K562 (cell line): ENCODE measurements at regions not wholly inside any gene's neighbourhood (a gene's known extent, or its start where the extent isn't known, plus 50 kb on each side); places are given as distances from the start of the nearest gene placed in this dataset.

Experiments
- CTBP1 ChIP-seq: fragments of 450-650 bp; IDR thresholded peaks from 2 replicates; pipeline ENCODE4 v1.6.1; 2016; ENCODE audit warnings: borderline replicate concordance
- GMEB1 ChIP-seq: fragments of 250-450 bp; sonication (Bioruptor Pico); IDR thresholded peaks from 2 replicates; pipeline ENCODE4 v1.4.0; 2020; ENCODE audit warnings: mild to moderate bottlenecking
- HMGN3 ChIP-seq: IDR thresholded peaks from 2 replicates; pipeline ENCODE4 v1.6.1; 2011; ENCODE audit warnings: borderline replicate concordance, low read depth, mild to moderate bottlenecking, mixed read lengths, low read length; ENCODE audit not compliant: insufficient read length; ENCODE audit errors: extremely low read depth
- ZBTB40 ChIP-seq, 2 experiments: fragments of 450-650 bp in 1 of 2; sonication (generic) in 1 of 2; formaldehyde crosslinking in 1 of 2; IDR thresholded peaks; 2 replicates each; pipeline versions ENCODE4 v1.7.1 to v1.9.0; 2016 to 2022; ENCODE audit warnings: inconsistent platforms in 1 of 2, mild to moderate bottlenecking in 1 of 2, missing genetic modification reagents in 1 of 2
- ZNF785 ChIP-seq: fragments of 250-450 bp; sonication (Bioruptor Pico); IDR thresholded peaks from 2 replicates; pipeline ENCODE4 v1.4.0; 2020; ENCODE audit warnings: mild to moderate bottlenecking

- no peak for TF ChIP-seq ZBTB40 (IDR thresholded peaks at IDR 0.05)
- TF ChIP-seq ZBTB40 (CRISPR knock-in tag; IDR thresholded peaks at IDR 0.05), result no peak
- no peak for TF ChIP-seq CTBP1
- TF ChIP-seq GMEB1 (CRISPR knock-in tag), result no peak
- TF ChIP-seq ZNF785 (CRISPR knock-in tag), result no peak
- TF ChIP-seq HMGN3, result no peak
Observed at GRCh38 chr16:64498363-64498762, 623.5 kb downstream of the CDH11 start (continued).
